WI38 (cell line): ENCODE measurements at regions not wholly inside any gene's neighbourhood (a gene's known extent, or its start where the extent isn't known, plus 50 kb on each side); places are given as distances from the start of the nearest gene placed in this dataset.

ENCODE experiments used
- H3K4me3 ChIP-seq: 2 replicates; pipeline ENCODE4 v1.5.1; 2011; ENCODE audit warnings: low read depth, mild to moderate bottlenecking, control low read depth, low read length
- CTCF ChIP-seq: IDR thresholded peaks from 2 replicates; pipeline ENCODE4 v1.5.1; 2012; ENCODE audit warnings: low read depth, mild to moderate bottlenecking, control low read depth, low read length

GRCh38 chr6:1496092-1496491, 106.7 kb downstream of the FOXF2 start:
- no peak overlapping the region for H3K4me3 ChIP-seq
- no peak for TF ChIP-seq CTCF

DNA sequence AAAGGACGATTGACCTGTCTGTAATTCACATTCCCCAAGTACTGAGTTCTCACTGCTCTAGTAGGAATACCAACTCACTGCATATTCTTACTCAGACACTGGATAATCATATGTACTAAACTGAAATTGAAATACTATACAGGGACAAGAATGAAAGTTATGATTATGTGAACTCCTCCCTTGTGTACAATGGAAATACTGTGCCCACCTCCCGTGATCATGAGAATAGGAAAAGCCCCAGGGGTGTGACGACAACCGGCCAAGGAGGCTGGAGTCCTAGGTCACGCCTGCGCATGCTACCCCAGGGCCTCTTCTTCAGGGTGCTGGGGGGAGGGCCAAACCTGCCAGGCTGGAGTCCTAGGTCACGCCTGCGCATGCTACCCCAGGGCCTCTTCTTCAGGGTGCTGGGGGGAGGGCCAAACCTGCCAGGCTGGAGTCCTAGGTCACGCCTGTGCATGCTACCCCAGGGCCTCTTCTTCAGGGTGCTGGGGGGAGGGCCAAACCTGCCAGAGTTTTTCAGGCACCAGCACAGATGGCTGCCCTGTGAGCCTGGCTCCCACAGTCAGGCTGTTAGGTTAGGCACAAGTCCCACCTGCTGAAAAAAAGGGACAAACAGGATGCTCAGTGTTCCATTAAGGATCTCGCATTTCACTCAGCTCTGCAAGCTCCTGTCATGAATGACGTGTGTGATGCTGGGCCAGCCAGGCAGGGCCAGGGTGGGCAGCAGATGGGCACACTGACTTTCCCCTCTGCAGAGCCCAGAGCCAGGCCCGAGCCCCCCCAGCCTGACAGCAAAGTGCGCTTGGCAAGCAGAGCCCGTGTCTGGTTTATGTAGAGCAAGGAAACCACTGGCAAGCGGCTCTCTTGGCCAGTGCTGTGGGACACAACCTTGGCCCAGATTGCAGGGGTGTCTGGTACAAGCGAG, 107.7 kb downstream of the FOXF2 start:
- no peak for TF ChIP-seq CTCF
- no peak overlapping the region for H3K4me3 ChIP-seq

GRCh38 chr6:1497761-1498105, 108.4 kb downstream of the FOXF2 start:
- H3K4me3 ChIP-seq = no peak overlapping the region
- TF ChIP-seq CTCF = no peak

DNA sequence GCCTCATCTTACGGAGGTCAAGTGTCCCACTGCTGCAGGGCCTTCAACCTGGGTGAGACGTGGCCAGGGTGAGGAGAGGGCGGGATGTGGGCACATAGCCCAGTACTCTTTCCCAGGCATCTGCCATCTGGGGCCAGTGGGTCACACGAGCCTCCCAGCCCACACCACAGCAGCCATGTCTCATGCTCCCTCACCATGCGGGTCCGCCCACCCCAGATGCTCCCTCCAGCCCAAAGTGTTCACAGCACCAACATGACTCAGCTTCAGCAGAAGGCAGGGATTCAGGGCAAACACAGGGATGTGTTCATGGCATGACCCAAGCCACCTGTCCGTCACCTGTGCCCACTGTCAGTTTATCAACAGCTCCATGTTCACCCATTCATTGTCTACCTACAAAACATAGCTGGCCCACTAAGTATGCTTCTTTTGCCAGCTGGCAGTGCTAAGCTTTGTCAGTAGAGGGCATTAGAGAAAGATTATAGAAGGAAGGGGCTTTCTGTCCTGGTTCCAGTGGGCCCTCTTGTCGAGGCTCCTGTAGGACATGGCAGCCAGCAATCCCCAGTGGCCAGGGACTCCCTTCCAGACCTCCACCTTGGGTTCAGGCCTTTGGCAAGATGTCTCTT, 109.2 kb downstream of the FOXF2 start:
- H3K4me3 ChIP-seq = no peak overlapping the region
- no peak for TF ChIP-seq CTCF

- H3K4me3 ChIP-seq = no peak overlapping the region
- no peak for TF ChIP-seq CTCF
Observed at GRCh38 chr6:1499777-1500176, 109.9 kb upstream of the FOXC1 start.

DNA sequence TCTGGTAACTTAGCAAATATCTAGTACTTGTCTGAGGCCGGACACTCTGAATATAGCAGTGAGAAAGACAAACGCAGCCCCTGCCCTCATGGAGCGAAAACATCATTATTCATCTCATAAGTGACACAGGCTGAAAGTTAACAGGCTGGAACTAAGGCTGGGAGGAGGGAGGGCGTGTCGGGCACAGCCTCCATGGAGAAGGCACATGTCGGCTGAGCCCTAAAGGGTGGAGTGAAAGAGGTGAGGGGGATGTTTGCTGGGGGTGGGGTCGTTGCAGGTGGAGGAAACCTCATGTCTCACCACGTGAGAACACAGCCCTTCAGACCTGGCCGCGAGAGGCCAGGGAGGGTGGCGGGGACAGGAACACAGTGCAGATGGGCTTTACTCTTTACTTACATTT, 108.8 kb upstream of the FOXC1 start:
- no peak overlapping the region for H3K4me3 ChIP-seq
- no peak for TF ChIP-seq CTCF

DNA sequence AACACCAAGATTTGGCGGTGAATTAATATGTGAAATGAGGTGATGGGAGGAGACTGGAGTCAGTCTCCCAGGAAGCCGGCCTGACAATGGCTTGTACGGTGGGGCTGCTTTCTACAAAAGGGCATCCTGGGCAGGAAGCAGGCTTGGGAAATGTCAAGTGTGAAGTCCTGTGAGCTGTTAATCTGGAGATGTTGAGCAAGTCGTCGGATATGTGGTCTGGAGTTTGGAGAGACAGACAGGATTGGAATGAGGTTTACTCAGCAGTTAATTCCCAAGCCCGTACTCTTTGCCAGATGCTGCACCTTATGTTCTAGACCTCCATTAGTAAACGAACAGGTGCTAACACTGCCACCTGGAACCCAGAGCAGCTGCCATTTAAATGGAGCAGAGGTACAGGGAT, 107.7 kb upstream of the FOXC1 start:
- no peak overlapping the region for H3K4me3 ChIP-seq
- no peak for TF ChIP-seq CTCF
